HepG2 (cell line): ENCODE measurements at regions not wholly inside any gene's neighbourhood (a gene's known extent, or its start where the extent isn't known, plus 50 kb on each side); places are given as distances from the start of the nearest gene placed in this dataset.

ENCODE experiments used
- ATAC-seq: fragments of 200-7000 bp; cut with Tn5 transposase; 3 replicates; pipeline ENCODE4 v1.9.1; 2020; ENCODE audit warnings: mild to moderate bottlenecking, moderate library complexity
- BruUV-seq: library from RNA; stranded (reverse); fragments of 400-500 nt; replicated peaks from 2 replicates; lab custom pipeline; 2021; lab: Mats Ljungman, UMichigan
- CTCF ChIA-PET: fragments of 300-600 bp; formaldehyde crosslinking; extraction: SDS; loops from one replicate; lab custom pipeline; 2021; ENCODE audit warnings: low total read pairs, inconsistent platforms, low intra/inter-chr PET ratio; lab: Yijun Ruan, JAX
- POLR2A ChIA-PET: fragments of 350-600 bp; sonication (Branson Sonifier 250); formaldehyde crosslinking; loops from one replicate; lab custom pipeline; 2020; ENCODE audit warnings: antibody characterized with exemption, inconsistent platforms; lab: Yijun Ruan, JAX
- DNase-seq: peaks from one replicate; pipeline ENCODE4 v3.0.0-alpha.2; 2015; ENCODE audit warnings: low spot score
- FAIRE-seq: peaks from 3 replicates; lab custom pipeline; 2011; peaks lifted over from hg19 to GRCh38; lab: Jason Lieb, UNC
- H2AFZ ChIP-seq: one replicate; pipeline ENCODE4 v1.6.1; 2011; ENCODE audit warnings: low read length, inconsistent platforms
- H3K27ac ChIP-seq: fragments of 300-600 bp; 3 replicates; pipeline ENCODE4 v1.8.0; 2011; ENCODE audit warnings: mixed run types, mild to moderate bottlenecking, mixed read lengths, low read length, inconsistent platforms; ENCODE audit not compliant: insufficient read depth; ENCODE audit errors: extremely low read length
- H3K27me3 ChIP-seq, 2 experiments: fragments of 200-600 bp in 1 of 2; 2 replicates in 1 of 2; 3 replicates in 1 of 2; pipeline versions ENCODE4 v1.6.0 to v1.8.0; 2011; ENCODE audit warnings: low read length in 2 of 2, mild to moderate bottlenecking in 2 of 2, moderate library complexity in 2 of 2, inconsistent platforms in 1 of 2; ENCODE audit not compliant: insufficient read depth in 2 of 2, control insufficient read depth in 1 of 2
- H3K36me3 ChIP-seq, 2 experiments: fragments of 200-600 bp in 1 of 2; replicated peaks in 1 of 2; 2 replicates in 1 of 2; 3 replicates in 1 of 2; pipeline versions ENCODE4 v1.5.1 to v1.8.0; 2011; ENCODE audit warnings: low read length in 2 of 2, inconsistent platforms in 1 of 2; ENCODE audit not compliant: insufficient read depth in 2 of 2, control insufficient read depth in 1 of 2
- H3K4me1 ChIP-seq: 2 replicates; pipeline ENCODE4 v1.5.1; 2012; ENCODE audit warnings: low read length, inconsistent platforms; ENCODE audit not compliant: insufficient read depth
- H3K4me2 ChIP-seq: 2 replicates; pipeline ENCODE4 v1.6.0; 2011; ENCODE audit warnings: low read depth, low read length, inconsistent platforms
- H3K4me3 ChIP-seq, 3 experiments: fragments of 200-600 bp in 1 of 3; sonication (generic), shearing (Covaris generic) in 1 of 3; replicated peaks in 1 of 3; 2 replicates each; pipeline ENCODE4 v1.5.1; 2011 to 2016; ENCODE audit warnings: low read length in 3 of 3, inconsistent platforms in 2 of 3, low read depth in 2 of 3, mild to moderate bottlenecking in 2 of 3, control low read depth in 1 of 3, mixed read lengths in 1 of 3; ENCODE audit not compliant: insufficient read depth in 1 of 3
- H3K79me2 ChIP-seq: one replicate; pipeline ENCODE4 v1.6.1; 2011; ENCODE audit warnings: low read length, inconsistent platforms; ENCODE audit not compliant: insufficient read depth
- H3K9ac ChIP-seq: 2 replicates; pipeline ENCODE4 v1.6.0; 2011; ENCODE audit warnings: mild to moderate bottlenecking, low read depth, low read length, inconsistent platforms; ENCODE audit not compliant: insufficient read depth
- H3K9me3 ChIP-seq: 2 replicates; pipeline ENCODE4 v1.5.1; 2012; ENCODE audit warnings: mild to moderate bottlenecking, low read length
- H4K20me1 ChIP-seq: 2 replicates; pipeline ENCODE4 v1.6.0; 2011; ENCODE audit warnings: inconsistent platforms, mild to moderate bottlenecking, low read length, moderate library complexity; ENCODE audit not compliant: insufficient read depth
- HDAC6 ChIP-seq: fragments of 200-600 bp; sonication (generic); IDR thresholded peaks from 2 replicates; pipeline ENCODE4 v1.7.0; 2017; ENCODE audit warnings: mild to moderate bottlenecking, antibody characterized with exemption, low read length, low read depth
- NR0B2 ChIP-seq: sonication (generic); formaldehyde crosslinking; IDR thresholded peaks from 2 replicates; pipeline ENCODE4 v1.4.0; 2020; ENCODE audit warnings: mild to moderate bottlenecking, missing genetic modification reagents
- NR2F6 ChIP-seq, 2 experiments: IDR thresholded peaks; 2 replicates each; pipeline ENCODE4 v1.6.1; 2016; ENCODE audit warnings: antibody characterized with exemption in 1 of 2, mild to moderate bottlenecking in 1 of 2
- RERE ChIP-seq: IDR thresholded peaks from 2 replicates; pipeline ENCODE4 v1.6.1; 2016; ENCODE audit warnings: low read depth, missing genetic modification reagents, missing compliant biosample characterization
- THAP11 ChIP-seq: IDR thresholded peaks from 2 replicates; pipeline ENCODE4 v1.6.1; 2016; ENCODE audit warnings: missing biosample characterization, missing genetic modification reagents
- ZBTB1 ChIP-seq: sonication (generic); formaldehyde crosslinking; IDR thresholded peaks from 2 replicates; pipeline ENCODE4 v1.4.0; 2020; ENCODE audit warnings: missing genetic modification reagents, borderline replicate concordance
- ZNF263 ChIP-seq: sonication (generic); formaldehyde crosslinking; IDR thresholded peaks from 2 replicates; pipeline ENCODE4 v1.4.0; 2020; ENCODE audit warnings: missing genetic modification reagents
- ZNF432 ChIP-seq: sonication (generic); formaldehyde crosslinking; IDR thresholded peaks from 2 replicates; pipeline ENCODE4 v1.5.0; 2020; ENCODE audit warnings: missing genetic modification reagents, mild to moderate bottlenecking, borderline replicate concordance
- ZNF7 ChIP-seq: IDR thresholded peaks from 2 replicates; pipeline ENCODE4 v1.6.1; 2016; ENCODE audit warnings: missing biosample characterization, missing genetic modification reagents
- in situ Hi-C: cut with HindIII; loops from 2 replicates; pipeline ENCODE4 v1.10.0; 2017; ENCODE audit warnings: low pct_unique_long_range_greater_than_20kb; ENCODE audit not compliant: extremely low pct_ligation_motif_present
- intact Hi-C: fragments of 100-400 bp; cut with micrococcal nuclease; formaldehyde crosslinking; loops from one replicate; pipeline ENCODE4 v1.10.0; 2022; ENCODE audit not compliant: unreplicated experiment

GRCh38 chr2:58853420-58853819 is 612.3 kb upstream of the FANCL start (continued):
- no peak for TF ChIP-seq RERE
- no peak for TF ChIP-seq ZNF263
- TF ChIP-seq NR0B2, result no peak

GRCh38 chr2:58852905-58853304 is 611.8 kb upstream of the FANCL start:
- ATAC-seq, result no peak
- no peak overlapping the region for H3K27ac ChIP-seq
- H3K4me3 ChIP-seq, result no peak overlapping the region
- no peak overlapping the region for H3K9ac ChIP-seq
- FAIRE-seq, result no peak
- no peaks in the 10 kb centered on the region for H4K20me1 ChIP-seq
- no peaks in the 10 kb centered on the region for H3K4me1 ChIP-seq
- TF ChIP-seq NR2F6 (IDR thresholded peaks at IDR 0.05), result no peak
- TF ChIP-seq NR2F6 (CRISPR knock-in tag; IDR thresholded peaks at IDR 0.05), result no peak
- no peak for TF ChIP-seq HDAC6
- no peak for TF ChIP-seq ZBTB1
- no peak for TF ChIP-seq THAP11 (CRISPR knock-in tag)
- no peak for TF ChIP-seq ZNF432 (CRISPR knock-in tag)
- TF ChIP-seq ZNF7 (CRISPR knock-in tag), result no peak
- BruUV-seq, result no TSS peak
- in situ Hi-C loops, result no loop called here
- intact Hi-C loops, result no loop called here
- H3K9me3 ChIP-seq, result no peaks in the 10 kb centered on the region
- no peaks in the 10 kb centered on the region for H3K36me3 ChIP-seq
- H3K4me2 ChIP-seq, result no peak overlapping the region
- ChIA-PET POLR2A (no interaction called here), CTCF (no interaction called here)
- H3K79me2 ChIP-seq, result no peaks in the 10 kb centered on the region
- H3K27me3 ChIP-seq, result no peaks in the 10 kb centered on the region
- no peak overlapping the region for H2AFZ ChIP-seq
- DNase-seq, result no peak
